ENCODE measurements at regions not wholly inside any gene's neighbourhood (a gene's known extent, or its start where the extent isn't known, plus 50 kb on each side); places are given as distances from the start of the nearest gene placed in this dataset.

DNA sequence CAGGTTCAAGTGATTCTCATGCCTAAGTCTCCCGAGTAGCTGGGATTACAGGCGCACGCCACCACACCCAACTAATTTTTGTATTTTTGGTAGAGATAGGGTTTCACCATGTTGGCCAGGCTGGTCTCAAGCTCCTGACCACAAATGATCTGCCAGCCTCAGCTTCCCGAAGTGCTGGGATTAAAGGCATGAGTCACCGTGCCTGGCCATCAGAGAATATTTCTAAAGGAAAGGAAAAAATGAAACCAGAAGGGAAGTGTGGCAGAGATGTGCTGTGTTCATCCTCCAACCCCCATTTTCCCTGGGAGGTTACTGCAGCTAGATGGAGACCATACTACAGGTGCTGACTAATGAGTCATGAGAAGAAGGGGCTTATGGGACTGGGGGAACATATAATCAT lies 964.1 kb downstream of the TTLL7 start:
- H3K36me3 Mint-ChIP-seq: no peaks in the 10 kb centered on the region
- no peaks in the 10 kb centered on the region for H3K4me1 Mint-ChIP-seq
- no peak overlapping the region for H3K4me3 Mint-ChIP-seq
- ATAC-seq (no peak), DNase-seq (no peak)
- CTCF ChIA-PET: no interaction called here
- no peaks in the 10 kb centered on the region for H3K27me3 Mint-ChIP-seq
- H3K27ac Mint-ChIP-seq: no peak overlapping the region
- peaks cover 6% of the 10 kb centered on the region for H3K9me3 Mint-ChIP-seq (ENCODE audit: low read depth)

GRCh38 chr1:83033682-83034081 lies 965.2 kb downstream of the TTLL7 start:
- no peaks in the 10 kb centered on the region for H3K36me3 Mint-ChIP-seq
- peaks cover 6% of the 10 kb centered on the region for H3K9me3 Mint-ChIP-seq (ENCODE audit: low read depth)
- no peak overlapping the region for H3K27ac Mint-ChIP-seq
- H3K27me3 Mint-ChIP-seq: no peaks in the 10 kb centered on the region
- no peak for DNase-seq
- no peak overlapping the region for H3K4me3 Mint-ChIP-seq
- no peaks in the 10 kb centered on the region for H3K4me1 Mint-ChIP-seq
- ATAC-seq: no peak
- CTCF ChIA-PET: no interaction called here

- Mint-ChIP-seq H3K36me3 (no peaks in the 10 kb centered on the region), H3K4me3 (no peak overlapping the region), H3K27ac (no peak overlapping the region), H3K4me1 (no peaks in the 10 kb centered on the region), H3K9me3 (ENCODE audit: low read depth) (peaks cover 6% of the 10 kb centered on the region), H3K27me3 (no peaks in the 10 kb centered on the region)
- CTCF ChIA-PET: no interaction called here
- DNase-seq (no peak), ATAC-seq (no peak)
Observed at GRCh38 chr1:83029916-83030315, 969.0 kb downstream of the TTLL7 start.

GRCh38 chr1:83029050-83029449 lies 969.9 kb downstream of the TTLL7 start:
- ATAC-seq: no peak
- Mint-ChIP-seq H3K27ac (no peak overlapping the region), H3K4me3 (no peak overlapping the region), H3K9me3 (ENCODE audit: low read depth) (peaks cover 6% of the 10 kb centered on the region), H3K4me1 (no peaks in the 10 kb centered on the region), H3K36me3 (no peaks in the 10 kb centered on the region), H3K27me3 (no peaks in the 10 kb centered on the region)
- CTCF ChIA-PET: no interaction called here
- DNase-seq: no peak

DNA sequence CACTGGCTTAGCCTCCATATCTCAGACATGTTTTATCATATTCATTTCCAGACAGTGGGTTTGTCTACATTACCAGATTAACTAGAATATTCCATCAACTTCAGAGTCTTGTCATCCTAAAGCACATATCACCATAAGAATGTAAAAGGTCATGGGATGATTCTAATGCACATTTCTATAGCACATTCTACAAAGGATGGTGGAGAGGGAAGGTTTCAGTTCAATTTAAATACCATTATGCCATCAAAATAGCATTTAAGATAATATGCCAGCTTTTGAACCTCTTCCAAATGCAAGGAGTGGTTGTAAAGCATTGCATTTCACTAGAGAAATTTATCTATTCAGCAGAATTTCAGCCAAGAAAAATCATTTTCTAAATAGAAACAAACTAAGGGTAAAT lies 970.5 kb downstream of the TTLL7 start:
- Mint-ChIP-seq H3K27me3 (no peaks in the 10 kb centered on the region), H3K4me1 (no peaks in the 10 kb centered on the region), H3K27ac (no peak overlapping the region), H3K4me3 (no peak overlapping the region), H3K36me3 (no peaks in the 10 kb centered on the region), H3K9me3 (ENCODE audit: low read depth) (peaks cover 6% of the 10 kb centered on the region)
- no peak for ATAC-seq
- no peak for DNase-seq
- CTCF ChIA-PET: no interaction called here

DNA sequence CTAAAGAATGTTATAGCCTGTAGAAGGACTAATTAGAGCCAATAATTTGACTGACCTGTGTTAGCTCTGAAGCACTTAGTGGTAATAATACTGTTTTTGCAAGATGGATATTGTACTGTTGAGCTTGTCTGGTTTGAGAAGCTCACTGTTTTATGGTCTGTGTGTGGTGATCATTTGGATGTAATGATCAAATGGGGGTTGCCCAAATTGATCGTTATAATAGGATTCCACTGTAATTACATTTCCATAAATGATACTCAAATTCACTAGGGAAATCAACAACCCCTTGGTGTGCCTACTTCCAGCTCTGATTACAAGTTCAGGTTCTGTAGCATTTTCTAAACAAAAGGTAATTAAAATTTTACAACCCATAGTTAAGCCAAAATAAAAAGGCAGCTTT lies 971.4 kb downstream of the TTLL7 start:
- CTCF ChIA-PET: no interaction called here
- no peaks in the 10 kb centered on the region for H3K36me3 Mint-ChIP-seq
- no peak for ATAC-seq
- peaks cover 6% of the 10 kb centered on the region for H3K9me3 Mint-ChIP-seq (ENCODE audit: low read depth)
- no peak overlapping the region for H3K27ac Mint-ChIP-seq
- no peak overlapping the region for H3K4me3 Mint-ChIP-seq
- no peaks in the 10 kb centered on the region for H3K27me3 Mint-ChIP-seq
- no peak for DNase-seq
- no peaks in the 10 kb centered on the region for H3K4me1 Mint-ChIP-seq

- peaks cover 6% of the 10 kb centered on the region for H3K9me3 Mint-ChIP-seq (ENCODE audit: low read depth)
- H3K36me3 Mint-ChIP-seq: no peaks in the 10 kb centered on the region
- DNase-seq (no peak), ATAC-seq (no peak)
- CTCF ChIA-PET: no interaction called here
- H3K4me1 Mint-ChIP-seq: no peaks in the 10 kb centered on the region
- H3K27ac Mint-ChIP-seq: no peak overlapping the region
- no peaks in the 10 kb centered on the region for H3K27me3 Mint-ChIP-seq
- H3K4me3 Mint-ChIP-seq: no peak overlapping the region
Observed at GRCh38 chr1:83026745-83027144, 972.2 kb downstream of the TTLL7 start.

DNA sequence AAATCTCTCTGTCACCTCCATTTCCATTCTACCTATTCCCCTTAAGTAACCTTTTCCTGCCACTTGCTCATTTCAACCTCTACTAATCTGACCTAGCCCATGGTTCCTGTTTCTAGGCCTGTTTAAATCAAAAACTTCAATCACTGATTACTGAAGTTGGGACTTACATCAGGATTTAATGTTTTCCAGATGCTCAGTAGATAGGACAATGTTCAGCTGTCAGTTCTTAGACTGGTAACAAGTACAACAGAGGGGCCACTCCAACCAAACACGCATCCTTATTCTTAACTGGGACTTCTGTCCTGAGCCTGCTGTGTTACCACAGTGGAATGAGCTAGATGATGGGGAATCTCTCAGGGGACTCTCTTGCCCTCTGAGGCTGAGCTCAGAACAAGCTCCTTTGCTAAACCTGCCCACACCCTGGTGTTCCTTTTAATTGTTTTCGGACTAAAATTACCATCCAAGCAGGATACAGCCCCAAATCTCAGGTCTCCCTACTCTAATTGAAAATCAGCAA lies 974.6 kb downstream of the TTLL7 start:
- ATAC-seq: no peak
- H3K36me3 Mint-ChIP-seq: no peaks in the 10 kb centered on the region

GRCh38 chr1:83023212-83023611 lies 975.7 kb downstream of the TTLL7 start:
- CTCF ChIA-PET: no interaction called here
- Mint-ChIP-seq H3K9me3 (ENCODE audit: low read depth) (no peaks in the 10 kb centered on the region), H3K27ac (no peak overlapping the region), H3K27me3 (no peaks in the 10 kb centered on the region), H3K4me3 (no peak overlapping the region), H3K36me3 (no peaks in the 10 kb centered on the region), H3K4me1 (no peaks in the 10 kb centered on the region)
- no peak for ATAC-seq
- no peak for DNase-seq

More for the DNA sequence above, 974.6 kb downstream of the TTLL7 start:
- no peak for DNase-seq
- Mint-ChIP-seq H3K4me3 (no peak overlapping the region), H3K9me3 (ENCODE audit: low read depth) (no peaks in the 10 kb centered on the region), H3K27me3 (no peaks in the 10 kb centered on the region), H3K27ac (no peak overlapping the region), H3K4me1 (no peaks in the 10 kb centered on the region)
- CTCF ChIA-PET: no interaction called here

- CTCF ChIA-PET: no interaction called here
- no peak overlapping the region for H3K4me3 Mint-ChIP-seq
- DNase-seq: no peak
- no peaks in the 10 kb centered on the region for H3K36me3 Mint-ChIP-seq
- H3K9me3 Mint-ChIP-seq (ENCODE audit: low read depth): no peaks in the 10 kb centered on the region
- H3K27ac Mint-ChIP-seq: no peak overlapping the region
- H3K27me3 Mint-ChIP-seq: no peaks in the 10 kb centered on the region
- no peaks in the 10 kb centered on the region for H3K4me1 Mint-ChIP-seq
- ATAC-seq: no peak
Observed at GRCh38 chr1:83022206-83022605, 976.7 kb downstream of the TTLL7 start.

DNA sequence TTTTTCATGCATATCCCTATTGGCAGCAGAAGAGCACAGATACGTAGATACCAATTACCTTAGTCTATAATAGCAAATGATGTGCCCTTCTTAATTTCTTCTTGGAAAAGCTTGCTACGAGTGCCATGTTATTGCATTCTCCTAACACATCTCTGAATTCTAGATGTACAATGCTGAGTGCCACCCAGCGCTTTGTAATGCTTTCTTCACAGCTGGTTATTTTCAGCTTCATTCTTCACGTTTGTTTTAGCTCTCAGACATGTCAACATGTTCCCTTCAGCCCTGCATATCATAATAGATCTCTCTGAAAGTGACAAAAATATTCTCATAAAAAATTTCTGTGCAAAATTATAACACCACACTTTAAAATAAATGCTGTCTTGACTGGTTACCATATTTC lies 981.2 kb downstream of the TTLL7 start:
- ATAC-seq: no peak
- H3K27me3 Mint-ChIP-seq: no peaks in the 10 kb centered on the region
- H3K4me3 Mint-ChIP-seq: no peak overlapping the region
- no peaks in the 10 kb centered on the region for H3K36me3 Mint-ChIP-seq
- H3K9me3 Mint-ChIP-seq (ENCODE audit: low read depth): no peaks in the 10 kb centered on the region
- no peak overlapping the region for H3K27ac Mint-ChIP-seq
- CTCF ChIA-PET: no interaction called here
- no peak for DNase-seq
- H3K4me1 Mint-ChIP-seq: no peaks in the 10 kb centered on the region

GRCh38 chr1:83017276-83017675 lies 981.7 kb downstream of the TTLL7 start:
- DNase-seq (no peak), ATAC-seq (no peak)
- Mint-ChIP-seq H3K9me3 (ENCODE audit: low read depth) (no peaks in the 10 kb centered on the region), H3K4me1 (no peaks in the 10 kb centered on the region), H3K4me3 (no peak overlapping the region), H3K27ac (no peak overlapping the region), H3K27me3 (no peaks in the 10 kb centered on the region), H3K36me3 (no peaks in the 10 kb centered on the region)
- CTCF ChIA-PET: no interaction called here

- Mint-ChIP-seq H3K27me3 (no peaks in the 10 kb centered on the region), H3K27ac (no peak overlapping the region), H3K9me3 (ENCODE audit: low read depth) (no peaks in the 10 kb centered on the region), H3K4me1 (no peaks in the 10 kb centered on the region), H3K4me3 (no peak overlapping the region), H3K36me3 (no peaks in the 10 kb centered on the region)
- CTCF ChIA-PET: no interaction called here
- DNase-seq (no peak), ATAC-seq (no peak)
Observed at GRCh38 chr1:83016354-83016849, 982.5 kb downstream of the TTLL7 start.

- no peak overlapping the region for H3K4me3 Mint-ChIP-seq
- H3K9me3 Mint-ChIP-seq (ENCODE audit: low read depth): peaks cover 2% of the 10 kb centered on the region
- H3K4me1 Mint-ChIP-seq: no peaks in the 10 kb centered on the region
- H3K27me3 Mint-ChIP-seq: no peaks in the 10 kb centered on the region
- DNase-seq (no peak), ATAC-seq (no peak)
- CTCF ChIA-PET: no interaction called here
- no peaks in the 10 kb centered on the region for H3K36me3 Mint-ChIP-seq
- no peak overlapping the region for H3K27ac Mint-ChIP-seq
Observed at GRCh38 chr1:83015163-83015562, 983.8 kb downstream of the TTLL7 start.

GRCh38 chr1:83012950-83013349 lies 986.0 kb downstream of the TTLL7 start:
- no peak overlapping the region for H3K4me3 Mint-ChIP-seq
- ATAC-seq (no peak), DNase-seq (no peak)
- no peak overlapping the region for H3K27ac Mint-ChIP-seq
- no peaks in the 10 kb centered on the region for H3K27me3 Mint-ChIP-seq
- H3K36me3 Mint-ChIP-seq: no peaks in the 10 kb centered on the region
- H3K4me1 Mint-ChIP-seq: no peaks in the 10 kb centered on the region
- CTCF ChIA-PET: no interaction called here
- H3K9me3 Mint-ChIP-seq (ENCODE audit: low read depth): peaks cover 7% of the 10 kb centered on the region

Measured in activated CD8-positive, alpha-beta memory T cell treated with anti-CD3 and anti-CD28 coated beads, Interleukin-2, amount 10 ng/mL, durations not matched to agents 7 days and 5 days (primary cell).